NOMO-1 (cell line): ENCODE measurements at regions not wholly inside any gene's neighbourhood (a gene's known extent, or its start where the extent isn't known, plus 50 kb on each side); places are given as distances from the start of the nearest gene placed in this dataset.
"Not testable (repeated sequence)": the region's sequence is repeated elsewhere in the genome, so short reads cannot be mapped to it uniquely, and the experiment has no call there.

Experiments used
- DNase-seq, 2 experiments: peaks; one replicate each; lab custom pipeline; 2025; ENCODE audit not compliant: unreplicated experiment in 2 of 2; lab: John Stamatoyannopoulos, UW

DNA sequence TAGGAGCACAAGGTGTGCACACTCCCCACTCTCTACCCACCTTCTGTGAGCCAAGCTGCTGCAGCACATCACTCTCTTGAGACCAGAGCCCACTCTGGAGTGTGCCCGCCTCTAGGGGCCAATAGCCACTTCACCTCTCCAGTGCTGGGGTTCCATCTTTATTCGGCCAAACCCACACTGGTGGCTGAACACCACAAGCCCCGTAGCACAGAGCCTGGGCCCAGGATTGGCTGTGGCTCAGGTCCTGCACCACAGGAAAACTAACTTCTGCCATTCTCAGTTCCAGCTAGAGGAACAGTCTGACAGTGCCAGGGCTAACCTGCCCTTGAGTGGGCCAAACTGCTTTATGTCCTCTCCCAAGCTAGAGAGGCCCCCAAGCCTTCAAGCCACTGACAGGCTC lies 111.0 kb upstream of the TOX3 start:
- DNase-seq: no peak

DNA sequence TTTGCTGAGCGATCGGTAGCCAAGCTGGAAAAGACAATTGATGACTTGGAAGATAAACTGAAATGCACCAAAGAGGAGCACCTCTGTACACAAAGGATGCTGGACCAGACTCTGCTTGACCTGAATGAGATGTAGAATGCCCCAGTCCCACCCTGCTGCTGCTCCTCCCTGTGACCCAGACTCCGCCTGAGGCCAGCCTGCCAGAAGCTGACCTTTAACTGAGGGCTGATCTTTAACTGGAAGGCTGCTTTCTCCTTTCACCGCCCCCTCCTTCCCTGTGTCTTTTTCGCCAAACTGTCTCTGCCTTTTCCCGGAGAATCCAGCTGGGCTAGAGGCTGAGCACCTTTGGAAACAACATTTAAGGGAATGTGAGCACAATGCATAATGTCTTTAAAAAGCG lies 109.0 kb upstream of the TOX3 start:
- DNase-seq: not testable (repeated sequence)

DNA sequence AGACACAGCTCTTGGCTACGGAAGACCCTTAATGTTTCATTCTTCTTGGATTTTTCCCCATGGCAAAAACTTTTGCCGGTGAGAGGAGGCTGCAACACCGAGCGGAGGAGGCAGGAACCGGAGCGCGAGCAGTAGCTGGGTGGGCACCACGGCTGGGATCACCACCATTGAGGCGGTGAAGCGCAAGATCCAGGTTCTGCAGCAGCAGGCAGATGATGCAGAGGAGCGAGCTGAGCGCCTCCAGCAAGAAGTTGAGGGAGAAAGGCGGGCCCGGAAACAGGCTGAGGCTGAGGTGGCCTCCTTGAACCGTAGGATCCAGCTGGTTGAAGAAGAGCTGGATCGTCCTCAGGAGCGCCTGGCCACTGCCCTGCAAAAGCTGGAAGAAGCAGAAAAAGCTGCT lies 108.2 kb upstream of the TOX3 start:
- DNase-seq: not testable (repeated sequence)

DNA sequence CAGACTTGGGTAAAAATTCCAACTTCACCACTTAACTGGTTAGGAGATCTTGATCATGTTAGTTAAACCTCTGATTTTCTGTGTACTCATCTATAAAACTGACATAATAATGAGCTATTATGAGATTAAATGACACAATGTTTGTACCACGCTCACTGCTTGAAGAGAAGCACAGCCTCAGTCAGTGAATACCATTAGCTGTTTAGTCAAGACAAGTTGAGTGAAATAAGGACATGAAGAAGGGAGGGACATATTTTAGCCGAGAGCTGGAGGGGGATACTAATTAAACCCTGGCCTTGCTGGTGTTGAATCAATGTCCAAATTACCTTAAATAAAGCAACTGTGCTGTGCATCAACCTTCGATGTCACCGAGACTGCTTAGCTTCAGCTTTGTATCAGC lies 105.1 kb upstream of the TOX3 start:
- DNase-seq: no peak

DNA sequence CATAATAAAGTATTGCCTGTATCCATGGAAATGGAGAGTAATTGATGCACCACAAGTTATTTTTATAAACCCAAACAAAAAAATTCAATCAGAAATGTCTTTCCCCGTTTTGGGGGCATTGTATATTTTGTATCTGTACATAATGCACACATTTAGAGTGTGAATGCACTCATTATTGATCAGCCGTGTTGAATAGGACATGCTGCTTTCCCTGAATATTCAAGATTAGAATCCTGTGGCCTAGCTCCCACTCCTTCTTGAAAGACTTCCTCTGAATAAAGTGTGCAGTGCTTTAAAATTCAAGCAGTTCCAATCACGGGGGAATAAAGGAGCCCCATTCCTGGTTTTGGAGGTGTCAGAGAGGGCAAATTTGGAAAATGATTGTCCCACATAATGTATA lies 103.8 kb upstream of the TOX3 start:
- no peak for DNase-seq

DNA sequence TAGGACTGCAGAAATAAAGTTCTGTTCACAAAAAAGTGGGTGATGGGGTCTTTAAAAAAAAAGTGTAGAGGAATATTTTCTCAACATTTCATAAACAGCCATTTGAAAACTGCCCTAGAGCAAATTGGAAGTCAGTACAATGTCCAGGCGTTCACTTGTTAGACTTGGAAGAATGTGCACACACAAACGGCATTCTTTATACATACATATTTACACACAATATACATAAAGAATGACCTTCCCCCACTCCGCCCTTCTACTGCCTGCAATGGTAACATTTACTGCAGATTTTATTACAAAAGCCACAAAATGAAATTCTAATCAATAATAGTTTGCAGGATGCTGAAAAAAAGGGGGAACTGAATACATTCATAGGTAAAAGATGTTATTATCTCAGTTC lies 103.4 kb upstream of the TOX3 start:
- no peak for DNase-seq

DNA sequence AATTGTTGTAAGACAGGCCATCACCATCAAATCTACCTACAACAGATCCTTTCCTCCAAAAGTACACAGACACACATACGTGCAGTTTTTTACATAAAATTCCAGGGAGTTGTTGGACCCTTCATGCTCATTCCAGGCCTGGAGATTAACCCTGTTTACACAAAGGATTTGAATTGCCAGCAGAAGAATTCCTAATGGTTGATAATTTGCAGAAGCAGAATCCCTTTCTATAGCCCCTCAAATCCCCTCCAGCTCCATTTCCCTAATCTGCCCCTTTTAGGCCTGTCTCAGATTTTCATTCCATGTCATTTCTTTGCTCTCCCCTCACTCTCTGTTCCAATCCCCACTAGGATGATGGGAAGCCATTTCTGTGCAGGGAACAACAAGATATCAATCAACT lies 102.9 kb upstream of the TOX3 start:
- DNase-seq: no peak

DNA sequence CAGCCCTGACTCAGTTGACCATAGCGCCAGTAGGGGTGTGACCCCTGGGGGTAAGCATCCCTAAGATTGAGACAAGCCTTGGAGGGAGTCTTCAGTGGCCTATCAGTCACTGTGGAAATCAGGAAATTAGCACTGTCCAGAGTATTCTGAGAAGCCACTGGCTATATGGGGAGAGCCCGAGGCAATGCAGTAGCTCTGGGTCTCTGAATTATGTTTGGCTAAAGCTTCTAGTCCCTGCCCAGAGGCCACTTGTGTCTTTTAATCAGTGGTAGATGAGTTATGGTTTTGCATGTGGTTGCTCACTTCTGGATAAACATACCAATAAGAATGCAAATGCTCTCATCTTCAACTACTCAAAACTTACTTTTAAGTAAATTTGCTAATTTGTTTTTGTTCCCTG lies 100.6 kb upstream of the TOX3 start:
- no peak for DNase-seq

DNA sequence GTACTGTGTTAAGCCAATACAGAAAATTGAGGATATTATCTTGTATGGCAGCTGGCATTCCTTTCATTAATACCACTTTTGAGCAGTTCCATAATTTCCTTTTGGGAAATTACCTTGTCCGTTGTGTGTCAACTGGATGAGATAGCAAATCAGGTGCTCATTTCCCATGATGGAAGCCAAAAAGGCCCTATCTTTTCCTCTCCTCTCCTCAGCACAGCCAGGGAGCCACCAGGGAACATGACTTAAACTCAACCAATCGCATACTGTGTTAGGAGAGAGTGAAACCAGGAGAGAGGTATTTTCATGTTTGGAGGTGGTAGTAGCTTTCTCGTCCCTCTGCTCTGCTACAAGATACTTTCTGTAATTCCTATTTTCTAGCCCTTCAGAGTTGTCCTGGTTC lies 96.1 kb upstream of the TOX3 start:
- no peak for DNase-seq

DNA sequence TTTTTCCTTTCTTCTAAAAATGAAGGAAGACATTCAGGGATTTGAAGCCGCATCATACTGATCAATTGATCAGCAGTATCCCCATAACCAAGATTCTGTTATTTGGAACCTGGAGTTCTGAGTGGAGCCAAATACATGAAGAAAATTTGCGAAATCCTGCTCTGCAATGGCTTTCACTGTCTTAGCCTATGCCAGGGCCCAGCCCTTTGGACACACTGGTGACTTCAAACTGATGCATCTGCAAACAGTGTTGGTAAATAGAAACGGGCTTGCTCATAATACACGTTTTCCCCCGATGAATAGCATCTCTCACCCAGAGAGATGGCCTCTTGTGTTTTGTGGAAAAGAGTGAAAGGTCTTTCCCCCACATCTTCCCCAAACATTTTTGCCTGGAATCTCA lies 87.6 kb upstream of the TOX3 start:
- DNase-seq: no peak

DNA sequence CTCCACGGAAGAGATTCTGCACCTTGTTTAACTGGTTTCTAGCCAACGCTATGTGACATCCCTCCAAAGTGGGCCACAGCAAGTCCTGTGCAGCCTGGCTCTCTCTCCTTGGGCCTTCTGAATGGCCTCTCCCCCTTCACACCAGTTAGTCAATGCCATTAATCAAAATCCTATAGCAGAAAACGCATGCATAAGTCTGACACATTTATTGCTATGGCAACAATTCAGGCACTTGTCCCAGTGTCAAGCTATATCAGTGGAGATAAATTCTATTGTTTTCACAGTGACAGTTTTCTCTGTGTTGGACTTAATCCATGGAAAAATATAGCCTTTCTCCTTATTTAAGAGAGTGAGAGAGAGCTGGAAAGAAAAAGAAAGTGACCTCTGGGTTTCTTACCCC lies 87.2 kb upstream of the TOX3 start:
- no peak for DNase-seq

DNA sequence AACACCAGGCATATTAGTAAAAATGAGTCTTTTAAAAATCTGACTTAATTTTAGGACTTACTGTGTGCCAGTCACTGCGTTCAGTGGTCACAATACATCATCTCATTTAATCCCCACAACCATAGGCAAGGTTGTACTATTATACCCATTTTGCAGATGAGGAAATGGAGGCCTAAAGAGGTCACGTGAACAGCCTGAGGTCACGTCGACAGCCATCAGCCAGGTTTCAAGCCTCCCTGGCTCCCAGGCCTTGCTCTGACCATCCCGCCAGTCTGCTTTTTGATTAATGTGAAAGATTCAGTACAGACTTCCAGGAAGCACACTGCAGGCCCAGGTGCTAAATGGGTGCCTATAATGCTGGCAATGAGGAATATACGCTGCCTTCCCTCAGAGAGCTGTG lies 86.3 kb upstream of the TOX3 start:
- no peak for DNase-seq

DNA sequence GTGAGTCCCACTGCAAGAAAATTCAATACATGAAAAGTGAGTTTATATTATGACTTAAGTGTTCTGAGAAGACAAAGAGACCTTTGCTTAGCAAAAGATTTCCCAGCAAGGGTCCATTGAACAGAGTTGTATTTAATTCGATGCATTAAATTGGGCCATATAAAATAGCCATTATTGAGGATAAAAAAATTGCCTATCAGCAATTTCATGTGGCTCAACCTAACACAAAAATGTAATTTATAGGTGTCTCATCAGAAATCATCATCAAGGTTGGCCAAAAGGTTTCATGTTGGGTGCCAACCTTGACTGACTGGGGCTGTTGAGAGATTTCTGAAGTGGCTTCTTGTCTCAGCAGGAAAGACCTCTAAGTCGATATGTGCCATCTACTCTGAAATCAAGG lies 84.8 kb upstream of the TOX3 start:
- DNase-seq: no peak

DNA sequence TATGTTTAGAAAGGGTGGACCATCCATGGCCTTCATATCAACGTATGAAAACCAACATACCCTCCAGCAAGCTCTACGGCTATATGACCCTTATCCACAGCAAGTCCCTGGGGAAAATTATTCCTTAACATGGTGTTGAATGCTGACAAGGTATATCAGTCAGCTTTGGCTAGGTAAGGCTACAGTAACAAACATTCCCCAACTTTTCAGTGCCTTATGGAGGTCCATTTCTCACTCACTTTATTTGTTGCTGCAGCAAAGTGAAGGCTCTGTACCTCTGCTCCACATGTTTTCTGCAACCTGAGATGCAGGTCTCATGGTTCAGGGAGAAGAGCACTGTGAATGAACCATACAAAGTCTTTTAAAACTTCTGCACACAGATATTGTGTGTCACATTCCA lies 83.8 kb upstream of the TOX3 start:
- no peak for DNase-seq

DNA sequence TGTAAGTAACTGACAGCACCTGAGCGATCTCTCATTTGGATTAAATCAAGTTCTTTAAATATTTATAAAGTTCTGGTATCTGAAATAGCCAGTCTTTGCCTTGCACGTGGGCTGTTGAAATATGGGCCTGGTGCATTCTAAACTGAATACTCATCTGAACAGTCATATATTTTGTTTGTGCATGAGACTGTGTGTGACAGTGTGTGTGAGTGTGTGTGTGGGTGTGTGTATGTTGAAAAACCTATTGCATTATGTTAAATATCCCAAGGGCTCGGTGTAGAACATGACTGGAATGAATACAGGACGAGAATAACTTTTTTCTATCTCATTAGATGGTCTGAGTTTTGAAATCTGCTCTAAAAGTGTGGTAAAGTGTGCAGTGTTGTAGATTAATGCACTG lies 82.4 kb upstream of the TOX3 start:
- no peak for DNase-seq

DNA sequence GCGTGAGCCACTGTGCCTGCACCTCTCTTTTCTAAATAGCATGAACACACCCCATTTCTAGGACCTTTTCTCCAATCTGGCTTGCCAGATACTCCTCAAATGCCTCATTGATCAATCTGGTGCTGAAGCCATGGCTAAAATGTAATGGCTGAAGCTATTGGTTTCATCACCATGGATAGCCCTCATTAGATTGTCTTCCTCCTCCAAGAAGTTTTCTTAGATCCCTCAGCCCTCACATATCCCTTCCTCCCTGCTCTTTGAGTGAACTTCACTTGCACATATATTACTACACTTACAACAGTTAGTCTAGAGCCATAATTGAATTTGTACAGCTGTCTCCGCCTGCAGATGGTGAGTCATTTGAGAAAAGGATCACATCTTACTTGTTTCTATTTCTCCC lies 77.9 kb upstream of the TOX3 start:
- no peak for DNase-seq

DNA sequence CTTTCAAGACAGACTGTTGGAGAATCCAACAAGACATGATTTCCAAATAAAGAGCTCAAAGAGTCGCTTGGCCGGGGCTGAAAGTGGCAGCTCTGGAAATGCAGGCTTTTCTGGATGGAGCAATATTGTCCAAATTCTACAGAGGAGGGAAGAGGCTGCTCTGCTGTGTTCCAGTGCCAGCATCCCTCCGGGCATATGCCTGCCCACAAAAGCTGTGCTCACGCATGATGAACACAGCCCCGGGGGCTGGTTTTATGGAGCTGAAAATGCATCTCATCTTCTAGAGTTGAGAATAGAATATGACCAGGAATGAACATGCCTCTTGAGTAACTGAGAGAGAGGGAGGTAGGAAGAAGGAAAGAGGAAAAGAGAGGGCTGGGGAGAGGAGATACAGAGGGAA lies 74.7 kb upstream of the TOX3 start:
- DNase-seq: no peak

DNA sequence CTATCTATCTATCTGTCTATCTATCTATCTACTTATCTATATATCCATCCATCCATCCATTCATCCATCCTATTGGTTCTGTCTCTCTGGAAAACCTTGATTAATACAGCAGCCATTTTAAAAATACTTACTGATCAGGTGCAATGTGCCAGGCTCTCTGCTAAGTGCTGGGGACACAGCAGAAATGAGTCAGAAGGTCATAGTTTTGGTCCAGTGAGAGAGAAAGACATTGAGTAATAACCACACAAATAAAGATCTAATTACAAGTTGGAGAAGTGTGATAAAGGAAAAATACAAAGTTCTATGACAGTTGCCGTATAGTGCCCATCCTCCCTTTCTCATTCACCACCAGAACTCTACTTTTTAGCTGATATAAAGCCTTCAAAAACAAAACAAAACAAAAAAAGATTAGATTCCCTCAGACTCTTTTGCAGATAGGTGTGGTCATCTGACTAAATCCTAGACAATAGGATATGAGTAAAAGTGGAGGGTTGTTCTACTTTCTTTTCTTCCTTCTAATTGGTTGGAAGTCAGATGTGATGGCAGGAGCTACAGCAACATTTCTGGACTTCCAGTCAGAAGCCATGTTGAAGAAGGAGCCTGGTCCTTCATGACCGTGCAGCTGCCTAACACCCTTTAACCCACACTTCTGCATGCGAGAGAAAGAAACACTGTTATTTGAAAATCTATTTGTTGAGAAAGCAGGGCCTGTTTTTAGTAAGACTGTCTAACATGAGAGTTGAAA lies 72.0 kb upstream of the TOX3 start:
- DNase-seq: no peak

DNA sequence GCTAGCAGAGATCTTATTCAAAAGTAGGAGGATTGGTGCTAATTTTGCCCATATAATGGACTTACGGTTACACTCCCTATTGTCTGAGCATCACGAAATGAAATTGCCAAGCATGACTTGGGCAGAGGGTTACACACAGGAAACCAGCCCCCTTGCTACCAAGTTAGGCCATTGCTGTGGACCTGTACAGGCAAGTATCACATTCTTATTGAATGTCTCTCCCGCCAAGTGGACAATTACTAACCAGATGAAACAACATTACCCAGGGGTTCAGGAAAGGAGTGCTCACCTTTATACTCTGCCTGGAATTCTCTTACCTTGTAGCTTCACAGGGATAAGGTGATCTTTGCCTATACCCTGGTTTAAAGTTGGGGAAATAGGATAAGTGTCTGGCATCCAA lies 70.6 kb upstream of the TOX3 start:
- no peak for DNase-seq

DNA sequence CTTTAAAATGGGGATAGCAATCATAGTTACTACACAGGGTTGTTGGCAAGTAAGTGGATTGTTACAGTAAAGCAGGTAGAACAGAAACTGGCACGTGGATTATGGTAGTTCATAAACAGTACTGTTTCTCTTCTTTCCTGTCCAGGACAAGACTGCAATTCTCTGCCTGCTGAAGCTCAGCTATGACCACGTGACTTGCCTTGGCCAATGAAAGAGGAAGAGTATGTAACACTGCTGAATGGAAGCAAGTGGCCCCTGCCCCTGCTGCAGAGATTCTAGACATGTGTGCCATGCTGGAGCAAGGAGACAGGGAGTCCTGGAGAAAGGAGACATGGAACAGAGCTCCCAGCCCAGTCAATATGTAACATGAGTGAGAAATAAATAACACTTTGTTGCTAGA lies 66.6 kb upstream of the TOX3 start:
- no peak for DNase-seq

DNA sequence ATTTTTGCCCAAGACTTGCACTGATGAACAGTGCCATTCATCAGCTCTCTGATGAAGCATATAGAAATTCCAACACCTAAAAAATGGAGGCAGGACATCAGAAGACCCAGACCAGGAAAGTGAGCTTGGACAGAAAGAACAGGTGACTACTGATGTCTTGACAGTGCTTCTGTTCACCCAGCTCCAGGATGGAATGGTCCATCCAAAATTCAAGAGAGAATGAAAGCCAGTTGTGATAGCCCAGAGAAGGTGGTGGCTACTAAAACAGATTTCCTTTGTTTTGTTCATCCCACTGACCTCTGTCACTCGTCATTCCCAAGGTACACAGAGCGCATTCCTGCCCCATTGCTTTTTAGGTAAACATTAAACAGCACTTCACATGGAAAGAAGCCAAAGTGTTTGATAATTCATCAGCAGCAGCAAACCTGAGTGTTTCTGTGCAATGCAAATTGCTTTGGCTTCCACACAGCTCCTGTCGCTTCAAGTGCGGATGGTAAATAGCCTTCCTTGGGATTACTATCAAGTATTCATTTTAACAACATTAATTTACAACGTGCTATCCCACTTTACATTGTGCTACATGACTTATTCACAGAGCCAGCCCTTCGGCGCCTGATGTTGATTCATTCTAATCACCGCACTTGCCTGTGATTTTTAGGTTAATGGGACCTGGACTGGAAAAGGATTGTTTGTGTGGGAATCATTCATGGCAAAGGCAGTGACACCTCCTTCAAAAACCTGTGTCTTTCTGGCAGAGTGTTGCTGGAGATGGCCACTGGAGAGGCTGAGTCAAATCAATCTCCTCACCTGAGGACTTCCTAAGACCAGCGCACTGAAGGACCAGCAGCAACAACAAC lies 65.1 kb upstream of the TOX3 start:
- DNase-seq: no peak

DNA sequence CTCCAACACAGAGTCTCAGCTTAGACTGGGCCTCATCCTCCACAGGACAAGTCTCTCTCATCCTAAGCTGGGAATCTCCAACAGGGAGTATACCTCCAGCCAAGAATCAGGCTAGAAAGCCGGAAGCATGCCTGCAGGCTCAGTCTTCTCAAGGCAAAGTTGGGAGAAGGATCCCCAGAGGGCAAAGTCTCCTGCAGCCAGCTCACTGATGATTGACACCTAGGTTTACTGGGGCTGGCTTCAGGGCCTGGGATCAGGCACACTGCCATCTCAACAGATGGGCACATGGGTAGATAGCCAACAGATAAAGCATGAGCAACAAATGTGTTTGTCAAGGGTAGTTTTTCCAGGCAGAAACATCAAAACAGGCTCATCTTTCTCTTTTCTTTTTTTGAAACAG lies 56.1 kb upstream of the TOX3 start:
- no peak for DNase-seq
